Loucy (cell line): ENCODE measurements at regions not wholly inside any gene's neighbourhood (a gene's known extent, or its start where the extent isn't known, plus 50 kb on each side); places are given as distances from the start of the nearest gene placed in this dataset.

Experiments
- H2AFZ ChIP-seq: fragments of 200-600 bp; sonication (generic); 2 replicates; pipeline ENCODE4 v1.6.0; 2016; ENCODE audit warnings: antibody characterized with exemption, mild to moderate bottlenecking, low read length, moderate library complexity
- H3F3A ChIP-seq: fragments of 200-600 bp; 2 replicates; pipeline ENCODE4 v1.6.0; 2016; ENCODE audit warnings: antibody characterized with exemption, low read depth, mild to moderate bottlenecking
- H3K27me3 ChIP-seq: fragments of 200-600 bp; sonication (generic); 2 replicates; pipeline ENCODE4 v1.6.1; 2014; ENCODE audit warnings: low read length, mild to moderate bottlenecking; ENCODE audit not compliant: insufficient read depth, poor library complexity, severe bottlenecking
- H3K36me3 ChIP-seq: fragments of 200-600 bp; sonication (generic); 2 replicates; pipeline ENCODE4 v1.6.1; 2016; ENCODE audit warnings: low read length; ENCODE audit not compliant: insufficient read depth
- H3K4me1 ChIP-seq: fragments of 200-600 bp; sonication (generic); 2 replicates; pipeline ENCODE4 v1.5.1; 2014; ENCODE audit warnings: low read length, mild to moderate bottlenecking; ENCODE audit not compliant: insufficient read depth, poor library complexity, severe bottlenecking
- H3K4me2 ChIP-seq: fragments of 200-600 bp; sonication (generic); 2 replicates; pipeline ENCODE4 v1.6.0; 2014; ENCODE audit warnings: antibody characterized with exemption, low read length, low read depth, mild to moderate bottlenecking; ENCODE audit not compliant: poor library complexity, severe bottlenecking
- H3K4me3 ChIP-seq: fragments of 200-600 bp; sonication (generic); 2 replicates; pipeline ENCODE4 v1.5.1; 2014; ENCODE audit warnings: low read length, mild to moderate bottlenecking, mixed read lengths; ENCODE audit not compliant: poor library complexity, severe bottlenecking
- H3K79me2 ChIP-seq: fragments of 200-600 bp; sonication (generic); 2 replicates; pipeline ENCODE4 v1.6.1; 2014; ENCODE audit warnings: low read length; ENCODE audit not compliant: insufficient read depth
- H3K9ac ChIP-seq: fragments of 200-600 bp; sonication (generic); 2 replicates; pipeline ENCODE4 v1.6.0; 2014; ENCODE audit warnings: mild to moderate bottlenecking, low read depth, low read length, moderate library complexity; ENCODE audit not compliant: poor library complexity, severe bottlenecking
- H3K9me2 ChIP-seq: fragments of 200-600 bp; sonication (generic); replicated peaks from 2 replicates; pipeline ENCODE4 v1.6.1; 2016; ENCODE audit warnings: low read depth, low read length, mixed read lengths
- H3K9me3 ChIP-seq: fragments of 200-600 bp; sonication (generic); 2 replicates; pipeline ENCODE4 v1.6.1; 2014; ENCODE audit warnings: mild to moderate bottlenecking, antibody characterized with exemption, low read length, low read depth; ENCODE audit not compliant: insufficient read depth
- H4K20me1 ChIP-seq: fragments of 200-600 bp; sonication (generic); 2 replicates; pipeline ENCODE4 v1.6.0; 2014; ENCODE audit warnings: antibody characterized with exemption, low read length, mild to moderate bottlenecking; ENCODE audit not compliant: insufficient read depth, poor library complexity, severe bottlenecking
- CTCF ChIP-seq: fragments of 200-600 bp; sonication (generic); conservative IDR thresholded peaks from 2 replicates; pipeline ENCODE4 v1.5.1; 2014; ENCODE audit warnings: mild to moderate bottlenecking, antibody characterized with exemption, low read length
- EZH2phosphoT487 ChIP-seq: fragments of 200-600 bp; IDR thresholded peaks from 2 replicates; pipeline ENCODE4 v1.6.1; 2018; ENCODE audit warnings: antibody characterized with exemption, mild to moderate bottlenecking, moderate library complexity, borderline replicate concordance

DNA sequence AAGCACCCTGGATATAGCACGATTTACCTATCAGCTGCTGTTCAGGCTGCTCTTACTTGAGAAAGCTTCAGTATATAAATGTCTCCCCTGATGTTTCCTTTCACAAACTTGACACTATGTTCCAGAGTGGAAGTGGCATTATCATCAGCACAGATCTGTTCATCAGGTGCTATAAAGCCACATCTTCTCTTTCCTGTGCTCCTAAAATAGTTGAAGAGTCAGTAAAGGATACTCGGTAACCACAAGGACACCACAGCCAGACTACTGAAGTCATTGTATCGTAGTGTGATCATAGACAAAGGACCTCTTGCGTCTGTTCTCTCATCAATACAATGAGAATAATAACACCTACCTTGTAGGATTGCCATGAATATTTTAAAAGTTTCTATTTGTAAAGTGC lies 841.0 kb upstream of the CELF4 start:
- H3K4me2 ChIP-seq: no peak overlapping the region
- H3K27me3 ChIP-seq: no peaks in the 10 kb centered on the region
- 0 out of 2 replicates have a peak, but pooled peaks cover 3% of the 10 kb centered on the region for H3K9me3 ChIP-seq
- H3K4me1 ChIP-seq: no peaks in the 10 kb centered on the region
- no peak overlapping the region for H2AFZ ChIP-seq
- no peaks in the 10 kb centered on the region for H3K79me2 ChIP-seq
- no peaks in the 10 kb centered on the region for H3F3A ChIP-seq
- H3K9me2 ChIP-seq: no peaks in the 10 kb centered on the region
- no peak overlapping the region for H3K9ac ChIP-seq
- H4K20me1 ChIP-seq: no peaks in the 10 kb centered on the region
- no peak overlapping the region for H3K4me3 ChIP-seq
- TF ChIP-seq EZH2phosphoT487: no peak
- TF ChIP-seq CTCF: no peak
- H3K36me3 ChIP-seq: no peaks in the 10 kb centered on the region

- no peaks in the 10 kb centered on the region for H4K20me1 ChIP-seq
- no peaks in the 10 kb centered on the region for H3K36me3 ChIP-seq
- no peaks in the 10 kb centered on the region for H3K79me2 ChIP-seq
- no peaks in the 10 kb centered on the region for H3K9me2 ChIP-seq
- H3K9me3 ChIP-seq: 0 out of 2 replicates have a peak, but pooled peaks cover 3% of the 10 kb centered on the region
- no peak overlapping the region for H3K9ac ChIP-seq
- no peak for TF ChIP-seq EZH2phosphoT487
- TF ChIP-seq CTCF: no peak
- H3K4me2 ChIP-seq: no peak overlapping the region
- H3K4me1 ChIP-seq: no peaks in the 10 kb centered on the region
- H3K4me3 ChIP-seq: no peak overlapping the region
- no peaks in the 10 kb centered on the region for H3K27me3 ChIP-seq
- no peak overlapping the region for H2AFZ ChIP-seq
- H3F3A ChIP-seq: no peaks in the 10 kb centered on the region
Measured at GRCh38 chr18:38402509-38402908, 836.9 kb upstream of the CELF4 start.

DNA sequence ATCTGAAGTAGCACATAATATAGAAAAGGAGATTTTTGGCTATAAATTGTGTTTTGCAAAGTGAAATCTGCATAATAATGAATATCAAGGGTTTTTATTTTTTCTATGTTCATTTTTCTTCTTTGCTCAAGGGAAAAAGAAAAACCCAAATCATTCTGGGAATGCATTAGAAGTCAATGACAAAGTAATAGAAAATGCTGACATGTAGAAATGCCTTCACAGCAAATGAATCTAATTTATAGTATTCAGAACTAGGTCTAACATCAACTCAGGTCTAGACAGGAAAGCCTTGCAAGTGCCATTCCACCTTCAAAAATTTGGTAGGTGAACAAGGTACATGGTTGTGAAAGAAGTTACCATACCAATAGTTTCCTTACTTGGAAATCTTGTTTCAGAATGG lies 831.5 kb upstream of the CELF4 start:
- Histone ChIP-seq H3K4me3 (no peak overlapping the region), H3K36me3 (no peaks in the 10 kb centered on the region), H2AFZ (no peak overlapping the region), H3K4me1 (no peaks in the 10 kb centered on the region), H3K27me3 (no peaks in the 10 kb centered on the region), H3K9me3 (no peaks in the 10 kb centered on the region), H3K9ac (no peak overlapping the region), H3K9me2 (no peaks in the 10 kb centered on the region), H4K20me1 (no peaks in the 10 kb centered on the region), H3F3A (no peaks in the 10 kb centered on the region), H3K4me2 (no peak overlapping the region), H3K79me2 (no peaks in the 10 kb centered on the region)
- TF ChIP-seq EZH2phosphoT487 (no peak), CTCF (no peak)
